HL-60 (cell line): ENCODE measurements at regions not wholly inside any gene's neighbourhood (a gene's known extent, or its start where the extent isn't known, plus 50 kb on each side); places are given as distances from the start of the nearest gene placed in this dataset.

Source experiments
- DNase-seq, 2 experiments: peaks; one replicate each; pipeline ENCODE4 v3.0.0-alpha.2; 2010 to 2020; ENCODE audit warnings: low read depth in 1 of 2, low spot score in 1 of 2
- H3K27ac ChIP-seq: fragments of 250-450 bp; sonication (Bioruptor Pico); replicated peaks from 2 replicates; pipeline ENCODE4 v1.5.1; 2020; ENCODE audit warnings: mild to moderate bottlenecking, moderate library complexity
- H3K27me3 ChIP-seq: fragments of 250-450 bp; sonication (Bioruptor Pico); 2 replicates; pipeline ENCODE4 v1.5.1; 2021; ENCODE audit warnings: mild to moderate bottlenecking, moderate library complexity; ENCODE audit not compliant: insufficient read depth, poor library complexity, severe bottlenecking
- H3K4me3 ChIP-seq: replicated peaks from 2 replicates; pipeline ENCODE4 v1.5.1; 2011; ENCODE audit warnings: mild to moderate bottlenecking, control low read depth, low read length; ENCODE audit not compliant: insufficient read depth
- CTCF ChIP-seq: IDR thresholded peaks from one replicate; pipeline ENCODE4 v1.5.1; 2011; ENCODE audit warnings: low read length, control low read depth, inconsistent platforms; ENCODE audit not compliant: insufficient read depth
- GABPA ChIP-seq: IDR thresholded peaks from 2 replicates; pipeline ENCODE4 v1.6.1; 2012; ENCODE audit warnings: low read depth
- POLR2AphosphoS5 ChIP-seq: IDR thresholded peaks from 2 replicates; pipeline ENCODE4 v1.6.1; 2012; ENCODE audit warnings: low read depth
- REST ChIP-seq: IDR thresholded peaks from 2 replicates; pipeline ENCODE4 v1.6.1; 2012; ENCODE audit warnings: low read depth; ENCODE audit not compliant: insufficient replicate concordance
- SPI1 ChIP-seq: IDR thresholded peaks from 2 replicates; pipeline ENCODE4 v1.6.1; 2012; ENCODE audit warnings: low read depth, mild to moderate bottlenecking, borderline replicate concordance

GRCh38 chr3:140829796-140830195, 111.8 kb upstream of the SLC25A36 start:
- no peak overlapping the region for H3K27ac ChIP-seq

DNA sequence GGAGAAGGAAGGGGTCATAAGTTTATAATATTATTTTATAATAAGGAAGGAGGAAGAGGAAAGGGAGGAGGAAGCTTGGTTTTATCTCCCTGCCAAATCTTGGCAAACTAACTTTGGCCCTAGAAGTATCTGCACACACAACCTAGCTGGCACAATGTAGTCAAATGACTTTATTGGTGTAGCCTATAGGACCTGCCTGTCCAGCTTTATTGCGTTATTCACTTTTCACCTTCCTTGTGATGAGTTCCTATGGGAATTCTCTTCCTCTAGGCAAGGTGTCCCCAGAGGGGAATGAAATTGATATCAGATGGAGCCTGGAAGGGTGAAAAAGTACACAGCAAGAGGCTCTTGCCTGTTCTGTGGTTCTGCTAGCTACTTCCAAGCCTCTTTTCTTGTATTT, 111.2 kb upstream of the SLC25A36 start:
- no peak for TF ChIP-seq GABPA
- TF ChIP-seq SPI1 = no peak
- TF ChIP-seq POLR2AphosphoS5 = no peak
- TF ChIP-seq REST = no peak
- no peak for TF ChIP-seq CTCF
- DNase-seq = no peak
- Histone ChIP-seq H3K27me3 (peaks cover 7% of the 10 kb centered on the region), H3K27ac (no peak overlapping the region), H3K4me3 (no peak overlapping the region)

More at GRCh38 chr3:140829796-140830195, 111.8 kb upstream of the SLC25A36 start:
- no peak for DNase-seq
- TF ChIP-seq GABPA (no peak), SPI1 (no peak), REST (no peak), POLR2AphosphoS5 (no peak), CTCF (no peak)
- no peak overlapping the region for H3K4me3 ChIP-seq
- peaks cover 4% of the 10 kb centered on the region for H3K27me3 ChIP-seq

DNA sequence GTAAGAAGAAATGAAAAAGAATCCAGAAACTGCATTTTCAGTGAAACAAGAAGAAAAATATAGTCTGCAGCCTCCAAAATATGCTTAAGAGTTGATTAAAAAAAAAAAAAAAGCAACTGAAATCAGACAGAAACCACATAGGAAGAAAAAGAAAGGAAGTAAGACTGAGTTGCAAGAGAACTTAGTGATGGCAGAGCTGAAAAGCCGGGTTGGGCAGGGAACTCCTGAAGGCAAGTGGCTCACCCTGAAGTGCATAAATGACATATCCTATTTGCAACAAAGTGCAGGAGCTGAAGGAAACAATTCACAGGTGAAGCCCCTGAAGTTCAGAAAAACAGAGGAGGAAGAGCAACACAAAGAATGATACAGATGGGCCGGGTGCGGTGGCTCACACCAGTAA, 108.8 kb upstream of the SLC25A36 start:
- no peak overlapping the region for H3K27ac ChIP-seq
- no peak overlapping the region for H3K4me3 ChIP-seq
- peak in 1 of 2 experiments; percentile 32 for DNase-seq
- peaks cover 7% of the 10 kb centered on the region for H3K27me3 ChIP-seq
- no peak for TF ChIP-seq CTCF
- TF ChIP-seq SPI1 = peak; percentile 39
- no peak for TF ChIP-seq REST
- no peak for TF ChIP-seq POLR2AphosphoS5
- no peak for TF ChIP-seq GABPA
